Mesodermal cell (in vitro differentiated cells): ENCODE measurements at regions not wholly inside any gene's neighbourhood (a gene's known extent, or its start where the extent isn't known, plus 50 kb on each side); places are given as distances from the start of the nearest gene placed in this dataset.
"Not testable (repeated sequence)": the region's sequence is repeated elsewhere in the genome, so short reads cannot be mapped to it uniquely, and the experiment has no call there.

Source experiments
- H3K27ac ChIP-seq: 2 replicates; pipeline ENCODE4 v1.7.0; 2013; ENCODE audit warnings: mild to moderate bottlenecking, low read depth, low read length, moderate library complexity; ENCODE audit not compliant: severe bottlenecking
- H3K36me3 ChIP-seq: 2 replicates; pipeline ENCODE4 v1.7.1; 2013; ENCODE audit warnings: mild to moderate bottlenecking, low read length, moderate library complexity; ENCODE audit not compliant: control insufficient read depth, insufficient read depth
- H3K4me1 ChIP-seq: one replicate; pipeline ENCODE4 v1.7.1; 2013; ENCODE audit warnings: mild to moderate bottlenecking, low read length; ENCODE audit not compliant: insufficient read depth, control insufficient read depth, poor library complexity, severe bottlenecking
- H3K4me3 ChIP-seq: 2 replicates; pipeline ENCODE4 v1.7.0; 2013; ENCODE audit warnings: low read length, control low read depth, mild to moderate bottlenecking; ENCODE audit not compliant: insufficient read depth, poor library complexity, severe bottlenecking; ENCODE audit errors: extremely low read depth
- H3K9me3 ChIP-seq: 2 replicates; pipeline ENCODE4 v1.7.1; 2013; ENCODE audit warnings: mild to moderate bottlenecking, low read length, moderate library complexity; ENCODE audit not compliant: control insufficient read depth
- WGBS, 2 experiments: methylation state at CpG; one replicate each; pipeline ENCODE4 v1.1.5; 2013; ENCODE audit warnings: missing lambda C conversion rate in 2 of 2; ENCODE audit not compliant: insufficient coverage in 2 of 2; 5-methylcytosine and 5-hydroxymethylcytosine counted together

GRCh38 chr21:5251866-5252265 lies 5269.5 kb upstream of the TPTE start:
- WGBS, 2 experiments = 60% methylated on average over 1 of the region's 1 CpG; no CpG with 5 or more reads in 1 of the 2 experiments
- not testable (repeated sequence) for H3K36me3 ChIP-seq, H3K9me3 ChIP-seq, H3K4me3 ChIP-seq, H3K27ac ChIP-seq, H3K4me1 ChIP-seq
